ENCODE measurements at regions not wholly inside any gene's neighbourhood (a gene's known extent, or its start where the extent isn't known, plus 50 kb on each side); places are given as distances from the start of the nearest gene placed in this dataset.
"Not testable (repeated sequence)": the region's sequence is repeated elsewhere in the genome, so short reads cannot be mapped to it uniquely, and the experiment has no call there.

DNA sequence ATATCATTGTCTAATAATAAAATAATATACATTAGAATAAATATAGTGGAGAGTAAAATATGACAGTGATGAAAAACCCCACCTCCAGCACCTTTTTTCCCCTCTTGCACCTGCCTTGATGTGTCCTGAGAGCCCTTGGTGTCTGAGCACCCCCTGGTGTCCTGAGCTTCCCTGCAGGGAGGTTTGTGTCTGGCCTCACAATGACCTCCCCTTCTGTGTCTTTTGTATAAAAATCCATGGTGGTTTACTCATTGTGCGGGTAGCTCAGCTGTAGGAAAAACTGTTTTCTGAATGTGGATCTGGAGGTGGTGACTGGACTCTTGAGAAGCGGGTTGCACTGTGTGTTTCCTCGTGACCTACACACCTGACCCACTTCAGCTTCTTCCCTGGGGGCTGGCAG, 636.9 kb downstream of the TMEM121 start:
- TF ChIP-seq EZH2 (IDR thresholded peaks at IDR 0.05; ENCODE audit: insufficient read depth, poor library complexity, severe bottlenecking) = no peak
- no peak for TF ChIP-seq EZH2phosphoT487 (IDR thresholded peaks at IDR 0.05; ENCODE audit: insufficient read depth, low read depth)
- H3K4me3 ChIP-seq = no peak overlapping the region
- H3K36me3 ChIP-seq (ENCODE audit: low read depth) = no peaks in the 10 kb centered on the region
- H3K27ac ChIP-seq = no peak overlapping the region
- WGBS, 2 experiments (ENCODE audit: low coverage in 1 of 2, low lambda C conversion rate in 2 of 2, missing lambda C conversion rate in 2 of 2) = 13 to 18% methylated on average over 3 of the region's 3 CpGs
- no peaks in the 10 kb centered on the region for H3K9me3 ChIP-seq (ENCODE audit: low read depth)
- H3K9ac ChIP-seq = no peak overlapping the region
- H3F3A ChIP-seq (ENCODE audit: insufficient read depth) = no peaks in the 10 kb centered on the region
- no peak overlapping the region for H3K4me2 ChIP-seq (ENCODE audit: unreplicated experiment)
- H3K9me2 ChIP-seq (ENCODE audit: insufficient read depth) = no peaks in the 10 kb centered on the region
- H4K20me1 ChIP-seq (ENCODE audit: insufficient read depth) = no peaks in the 10 kb centered on the region
- H2AFZ ChIP-seq = no peak overlapping the region
- H3K4me1 ChIP-seq (ENCODE audit: insufficient read depth) = no peaks in the 10 kb centered on the region
- in situ Hi-C loops (cut with MboI) = no loop called here
- no peaks in the 10 kb centered on the region for H3K79me2 ChIP-seq (ENCODE audit: insufficient read depth)
- no peak for DNase-seq
- H3K27me3 ChIP-seq (replicated peaks; ENCODE audit: insufficient read depth) = no peaks in the 10 kb centered on the region

DNA sequence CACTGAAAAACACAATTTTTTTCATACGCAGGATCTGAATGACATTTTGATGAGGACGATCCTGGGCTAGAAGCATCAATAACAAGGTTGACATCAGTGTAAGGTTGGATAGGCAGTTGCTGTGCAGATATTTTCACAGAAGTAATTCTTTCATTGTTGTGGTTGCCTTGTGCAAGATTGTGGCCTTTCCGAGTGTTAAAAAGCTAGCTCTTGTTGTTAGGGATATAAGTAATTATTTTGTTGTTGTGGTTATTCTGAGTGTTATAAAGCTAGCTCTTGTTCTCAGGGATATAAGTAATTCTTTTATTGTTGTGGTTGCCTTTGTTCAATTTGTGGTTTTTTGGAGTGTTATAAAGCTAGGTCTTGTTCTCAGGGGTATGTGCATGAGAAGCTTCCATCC, 637.4 kb downstream of the TMEM121 start:
- H3K9me3 ChIP-seq (ENCODE audit: low read depth); H3K4me1 ChIP-seq (ENCODE audit: insufficient read depth); H3K9ac ChIP-seq; H3K9me2 ChIP-seq (ENCODE audit: insufficient read depth); H3K4me2 ChIP-seq (ENCODE audit: unreplicated experiment); H3K27ac ChIP-seq; H3K79me2 ChIP-seq (ENCODE audit: insufficient read depth); DNase-seq; H3K27me3 ChIP-seq (replicated peaks; ENCODE audit: insufficient read depth); H2AFZ ChIP-seq; in situ Hi-C loops (cut with MboI); H3K4me3 ChIP-seq; H3F3A ChIP-seq (ENCODE audit: insufficient read depth); H3K36me3 ChIP-seq (ENCODE audit: low read depth); H4K20me1 ChIP-seq (ENCODE audit: insufficient read depth): not testable (repeated sequence)
- 16 to 24% methylated on average over 3 of the region's 3 CpGs for WGBS, 2 experiments (ENCODE audit: low coverage in 1 of 2, low lambda C conversion rate in 2 of 2, missing lambda C conversion rate in 2 of 2)

GRCh38 chr14:106166232-106166631, 639.8 kb downstream of the TMEM121 start:
- Histone ChIP-seq H3K4me1 (ENCODE audit: insufficient read depth) (no peaks in the 10 kb centered on the region), H3K9me3 (ENCODE audit: low read depth) (no peaks in the 10 kb centered on the region), H4K20me1 (ENCODE audit: insufficient read depth) (no peaks in the 10 kb centered on the region), H3K27me3 (replicated peaks; ENCODE audit: insufficient read depth) (no peaks in the 10 kb centered on the region), H3K4me3 (no peak overlapping the region), H3K36me3 (ENCODE audit: low read depth) (no peaks in the 10 kb centered on the region), H2AFZ (no peak overlapping the region), H3K27ac (no peak overlapping the region), H3K9me2 (ENCODE audit: insufficient read depth) (no peaks in the 10 kb centered on the region), H3K9ac (no peak overlapping the region), H3K79me2 (ENCODE audit: insufficient read depth) (no peaks in the 10 kb centered on the region), H3F3A (ENCODE audit: insufficient read depth) (no peaks in the 10 kb centered on the region), H3K4me2 (ENCODE audit: unreplicated experiment) (no peak overlapping the region)
- in situ Hi-C loops (cut with MboI) = no loop called here
- WGBS, 2 experiments (ENCODE audit: low coverage in 1 of 2, low lambda C conversion rate in 2 of 2, missing lambda C conversion rate in 2 of 2) = 24 to 39% methylated on average over 3 of the region's 3 CpGs
- no peak for DNase-seq
- TF ChIP-seq EZH2phosphoT487 (IDR thresholded peaks at IDR 0.05; ENCODE audit: insufficient read depth, low read depth) = no peak
- no peak for TF ChIP-seq EZH2 (IDR thresholded peaks at IDR 0.05; ENCODE audit: insufficient read depth, poor library complexity, severe bottlenecking)

- Histone ChIP-seq H3K9me3 (ENCODE audit: low read depth) (no peaks in the 10 kb centered on the region), H3K4me1 (ENCODE audit: insufficient read depth) (no peaks in the 10 kb centered on the region), H3K27me3 (replicated peaks; ENCODE audit: insufficient read depth) (no peaks in the 10 kb centered on the region), H2AFZ (no peak overlapping the region), H3K27ac (no peak overlapping the region), H3K79me2 (ENCODE audit: insufficient read depth) (no peaks in the 10 kb centered on the region), H3K4me2 (ENCODE audit: unreplicated experiment) (no peak overlapping the region), H3K36me3 (ENCODE audit: low read depth) (no peaks in the 10 kb centered on the region), H3K9me2 (ENCODE audit: insufficient read depth) (no peaks in the 10 kb centered on the region), H4K20me1 (ENCODE audit: insufficient read depth) (no peaks in the 10 kb centered on the region), H3K9ac (no peak overlapping the region), H3K4me3 (no peak overlapping the region), H3F3A (ENCODE audit: insufficient read depth) (no peaks in the 10 kb centered on the region)
- no peak for TF ChIP-seq EZH2phosphoT487 (IDR thresholded peaks at IDR 0.05; ENCODE audit: insufficient read depth, low read depth)
- TF ChIP-seq EZH2 (IDR thresholded peaks at IDR 0.05; ENCODE audit: insufficient read depth, poor library complexity, severe bottlenecking) = no peak
- no peak for DNase-seq
- in situ Hi-C loops (cut with MboI) = no loop called here
- WGBS, 2 experiments (ENCODE audit: low coverage in 1 of 2, low lambda C conversion rate in 2 of 2, missing lambda C conversion rate in 2 of 2) = 17 to 23% methylated on average over 10 of the region's 10 CpGs
Observed at GRCh38 chr14:106166650-106167204, 640.3 kb downstream of the TMEM121 start.

DNA sequence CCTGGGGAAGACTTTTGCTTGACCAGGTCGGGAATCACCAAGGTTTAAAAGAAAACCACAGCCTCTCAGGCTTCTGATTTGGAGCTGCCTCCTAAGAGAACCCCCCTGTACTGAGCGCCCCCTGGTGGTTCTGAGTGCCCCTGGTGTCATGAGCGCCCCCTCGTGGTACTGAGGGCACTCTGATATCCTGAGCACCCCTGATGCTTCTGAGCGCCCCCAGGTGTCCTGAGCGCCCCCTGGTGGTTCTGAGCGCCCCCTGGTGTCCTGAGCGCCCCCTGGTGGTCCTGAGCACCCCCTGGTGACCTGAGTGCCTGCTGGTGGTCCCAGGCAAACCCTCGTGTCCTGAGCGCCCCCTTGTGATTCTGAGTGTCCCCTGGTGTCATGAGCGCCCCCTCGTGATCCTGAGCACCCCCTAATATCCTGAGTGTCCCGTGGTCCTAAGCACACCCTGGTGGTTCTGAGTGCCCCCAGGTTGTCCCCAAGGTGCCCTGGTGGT, 643.8 kb downstream of the TMEM121 start:
- 43 to 66% methylated on average over 6 to 13 of the region's 13 CpGs for WGBS, 2 experiments (ENCODE audit: low coverage in 1 of 2, low lambda C conversion rate in 2 of 2, missing lambda C conversion rate in 2 of 2)
- H4K20me1 ChIP-seq (ENCODE audit: insufficient read depth); H3K79me2 ChIP-seq (ENCODE audit: insufficient read depth); H3K4me1 ChIP-seq (ENCODE audit: insufficient read depth); H3K27me3 ChIP-seq (replicated peaks; ENCODE audit: insufficient read depth); H2AFZ ChIP-seq; H3K36me3 ChIP-seq (ENCODE audit: low read depth); H3K9me2 ChIP-seq (ENCODE audit: insufficient read depth); H3K27ac ChIP-seq; H3F3A ChIP-seq (ENCODE audit: insufficient read depth); in situ Hi-C loops (cut with MboI); H3K9ac ChIP-seq; H3K4me2 ChIP-seq (ENCODE audit: unreplicated experiment); H3K9me3 ChIP-seq (ENCODE audit: low read depth); H3K4me3 ChIP-seq: not testable (repeated sequence)
- peak; percentile 1 for DNase-seq
